CD4-positive, CD25-positive, alpha-beta regulatory T cell (primary cell): ENCODE measurements at regions not wholly inside any gene's neighbourhood (a gene's known extent, or its start where the extent isn't known, plus 50 kb on each side); places are given as distances from the start of the nearest gene placed in this dataset.
"Not testable (repeated sequence)": the region's sequence is repeated elsewhere in the genome, so short reads cannot be mapped to it uniquely, and the experiment has no call there.

Experiments used
- ATAC-seq, 2 donors: fragments of 150-1000 bp; cut with Tn5 transposase; one replicate each; pipeline ENCODE4 v1.10.0; 2021; ENCODE audit warnings: low read depth in 2 of 2, moderate number of reproducible peaks in 2 of 2, moderate library complexity in 1 of 2
- DNase-seq, 3 donors: peaks; one replicate each; pipeline versions ENCODE4 v3.0.0 to v3.0.0-alpha.2; 2012 to 2022; ENCODE audit warnings: mixed read lengths in 1 of 3
- H3K27ac ChIP-seq: one replicate; pipeline ENCODE4 v1.7.0; 2013; ENCODE audit warnings: mild to moderate bottlenecking, low read length; ENCODE audit not compliant: insufficient read depth, poor library complexity, severe bottlenecking
- H3K27me3 ChIP-seq: one replicate; pipeline ENCODE4 v1.7.0; 2013; ENCODE audit warnings: low read length; ENCODE audit not compliant: control insufficient read depth, insufficient read depth
- H3K36me3 ChIP-seq: one replicate; pipeline ENCODE4 v1.7.0; 2013; ENCODE audit warnings: mild to moderate bottlenecking, low read length, moderate library complexity; ENCODE audit not compliant: control insufficient read depth, insufficient read depth
- H3K4me1 ChIP-seq: 2 replicates; pipeline ENCODE4 v1.7.0; 2013; ENCODE audit warnings: mild to moderate bottlenecking, low read length; ENCODE audit not compliant: insufficient read depth, control insufficient read depth, poor library complexity, severe bottlenecking
- H3K4me3 ChIP-seq: one replicate; pipeline ENCODE4 v1.7.0; 2013; ENCODE audit warnings: low read depth, mild to moderate bottlenecking, low read length, moderate library complexity
- H3K9me3 ChIP-seq, 2 experiments: 1 replicate in 1 of 2; 2 replicates in 1 of 2; pipeline ENCODE4 v1.7.0; 2013; ENCODE audit warnings: low read length in 2 of 2, mild to moderate bottlenecking in 1 of 2, moderate library complexity in 1 of 2; ENCODE audit not compliant: control insufficient read depth in 2 of 2
- H3K27ac Mint-ChIP-seq, 3 donors: one replicate each; pipeline ENCODE4 v1.8.0; 2020 to 2022; ENCODE audit warnings: mild to moderate bottlenecking in 3 of 3, mixed read lengths in 3 of 3, moderate library complexity in 2 of 3
- H3K27me3 Mint-ChIP-seq: one replicate; pipeline ENCODE4 v1.8.0; 2022; ENCODE audit warnings: mild to moderate bottlenecking, mixed read lengths
- H3K36me3 Mint-ChIP-seq: one replicate; pipeline ENCODE4 v1.8.0; 2020; ENCODE audit warnings: mixed read lengths
- H3K4me1 Mint-ChIP-seq, 4 donors: one replicate each; pipeline ENCODE4 v1.8.0; 2020 to 2022; ENCODE audit warnings: mixed read lengths in 4 of 4, mild to moderate bottlenecking in 1 of 4
- H3K4me3 Mint-ChIP-seq, 4 donors: one replicate each; pipeline ENCODE4 v1.8.0; 2020 to 2022; ENCODE audit warnings: mild to moderate bottlenecking in 4 of 4, mixed read lengths in 4 of 4, moderate library complexity in 3 of 4
- H3K9me3 Mint-ChIP-seq, 7 donors: one replicate each; pipeline ENCODE4 v1.8.0; 2020 to 2022; ENCODE audit warnings: mixed read lengths in 7 of 7, mild to moderate bottlenecking in 3 of 7, moderate library complexity in 2 of 7

- no peak overlapping the region for H3K27ac Mint-ChIP-seq
- ATAC-seq (no peak), DNase-seq (no peak)
- Histone ChIP-seq H3K9me3 (no peaks in the 10 kb centered on the region), H3K27me3 (no peaks in the 10 kb centered on the region), H3K4me3 (no peak overlapping the region), H3K4me1 (no peaks in the 10 kb centered on the region), H3K36me3 (no peaks in the 10 kb centered on the region), H3K27ac (no peak overlapping the region)
- H3K4me3 Mint-ChIP-seq, result no peak overlapping the region
- H3K4me1 Mint-ChIP-seq, result no peaks in the 10 kb centered on the region
- H3K36me3 Mint-ChIP-seq, result no peaks in the 10 kb centered on the region
- H3K9me3 Mint-ChIP-seq, result peaks cover 1 to 16% (median 8%) of the 10 kb centered on the region in 7 donors
- H3K27me3 Mint-ChIP-seq, result no peaks in the 10 kb centered on the region
These were observed 67.0 kb upstream of the FAT1 start for GRCh38 chr4:186790630-186791029.

GRCh38 chr4:186792728-186793366 is 69.2 kb upstream of the FAT1 start:
- H3K4me3 ChIP-seq, result no peak overlapping the region
- H3K9me3 Mint-ChIP-seq, result peaks cover 0 to 8% (median 4%) of the 10 kb centered on the region in 7 donors
- no peaks in the 10 kb centered on the region for H3K36me3 Mint-ChIP-seq
- H3K27ac Mint-ChIP-seq, result no peak overlapping the region
- no peak overlapping the region for H3K4me3 Mint-ChIP-seq
- no peaks in the 10 kb centered on the region for H3K9me3 ChIP-seq
- DNase-seq, result no peak
- H3K27ac ChIP-seq, result no peak overlapping the region
- no peaks in the 10 kb centered on the region for H3K36me3 ChIP-seq
- no peaks in the 10 kb centered on the region for H3K27me3 ChIP-seq
- ATAC-seq, result no peak
- no peaks in the 10 kb centered on the region for H3K4me1 ChIP-seq
- H3K27me3 Mint-ChIP-seq, result no peaks in the 10 kb centered on the region
- H3K4me1 Mint-ChIP-seq, result no peaks in the 10 kb centered on the region

GRCh38 chr4:186798951-186799659 is 75.4 kb upstream of the FAT1 start:
- no peak for DNase-seq
- ATAC-seq, result no peak
- no peak overlapping the region for H3K27ac Mint-ChIP-seq

GRCh38 chr4:186805020-186805820 is 81.6 kb upstream of the FAT1 start:
- DNase-seq, result no peak
- Histone ChIP-seq H3K27ac (no peak overlapping the region), H3K4me1 (no peaks in the 10 kb centered on the region), H3K9me3 (no peaks in the 10 kb centered on the region), H3K36me3 (no peaks in the 10 kb centered on the region), H3K27me3 (no peaks in the 10 kb centered on the region), H3K4me3 (no peak overlapping the region)
- Mint-ChIP-seq H3K36me3 (no peaks in the 10 kb centered on the region), H3K9me3 (peaks cover 0 to 4% (median 0%) of the 10 kb centered on the region in 7 donors), H3K27me3 (no peaks in the 10 kb centered on the region), H3K27ac (no peak overlapping the region), H3K4me1 (no peaks in the 10 kb centered on the region), H3K4me3 (no peak overlapping the region)
- no peak for ATAC-seq

More at GRCh38 chr4:186798951-186799659, 75.4 kb upstream of the FAT1 start:
- H3K27me3 ChIP-seq, result no peaks in the 10 kb centered on the region
- no peaks in the 10 kb centered on the region for H3K36me3 ChIP-seq
- H3K4me3 ChIP-seq, result no peak overlapping the region
- Mint-ChIP-seq H3K36me3 (no peaks in the 10 kb centered on the region), H3K9me3 (peaks cover 0 to 5% (median 2%) of the 10 kb centered on the region in 7 donors), H3K4me1 (no peaks in the 10 kb centered on the region), H3K4me3 (no peak overlapping the region), H3K27me3 (no peaks in the 10 kb centered on the region)
- no peak overlapping the region for H3K27ac ChIP-seq
- no peaks in the 10 kb centered on the region for H3K4me1 ChIP-seq
- no peaks in the 10 kb centered on the region for H3K9me3 ChIP-seq

GRCh38 chr4:186805917-186806316 is 82.3 kb upstream of the FAT1 start:
- H3K9me3 Mint-ChIP-seq, H3K27ac ChIP-seq, H3K4me1 ChIP-seq, DNase-seq, H3K27me3 ChIP-seq, H3K27ac Mint-ChIP-seq, H3K4me1 Mint-ChIP-seq, H3K4me3 Mint-ChIP-seq, H3K36me3 ChIP-seq, ATAC-seq, H3K9me3 ChIP-seq, H3K4me3 ChIP-seq, H3K36me3 Mint-ChIP-seq, H3K27me3 Mint-ChIP-seq: not testable (repeated sequence)

- Histone ChIP-seq H3K27me3 (no peaks in the 10 kb centered on the region), H3K27ac (no peak overlapping the region), H3K36me3 (no peaks in the 10 kb centered on the region), H3K4me3 (no peak overlapping the region), H3K9me3 (no peaks in the 10 kb centered on the region), H3K4me1 (no peaks in the 10 kb centered on the region)
- ATAC-seq, result no peak
- no peak for DNase-seq
- no peak overlapping the region for H3K4me3 Mint-ChIP-seq
- H3K36me3 Mint-ChIP-seq, result no peaks in the 10 kb centered on the region
- H3K27me3 Mint-ChIP-seq, result no peaks in the 10 kb centered on the region
- no peak overlapping the region for H3K27ac Mint-ChIP-seq
- H3K9me3 Mint-ChIP-seq, result peaks cover 0 to 4% (median 0%) of the 10 kb centered on the region in 7 donors
- H3K4me1 Mint-ChIP-seq, result no peaks in the 10 kb centered on the region
These were observed 83.2 kb upstream of the FAT1 start for GRCh38 chr4:186806679-186807421.

GRCh38 chr4:186807808-186808629 is 84.4 kb upstream of the FAT1 start:
- Mint-ChIP-seq H3K27ac (no peak overlapping the region), H3K36me3 (no peaks in the 10 kb centered on the region), H3K4me3 (no peak overlapping the region), H3K4me1 (no peaks in the 10 kb centered on the region), H3K27me3 (no peaks in the 10 kb centered on the region), H3K9me3 (peaks cover 0 to 5% (median 0%) of the 10 kb centered on the region in 7 donors)
- no peak overlapping the region for H3K4me3 ChIP-seq
- no peaks in the 10 kb centered on the region for H3K27me3 ChIP-seq
- H3K9me3 ChIP-seq, result no peaks in the 10 kb centered on the region
- H3K4me1 ChIP-seq, result no peaks in the 10 kb centered on the region
- ATAC-seq (no peak), DNase-seq (no peak)
- H3K27ac ChIP-seq, result no peak overlapping the region
- H3K36me3 ChIP-seq, result no peaks in the 10 kb centered on the region
